ENCODE measurements at regions not wholly inside any gene's neighbourhood (a gene's known extent, or its start where the extent isn't known, plus 50 kb on each side); places are given as distances from the start of the nearest gene placed in this dataset.
A peak's percentile ranks its signal among the peaks of the same experiment; 100 is the strongest.

DNA sequence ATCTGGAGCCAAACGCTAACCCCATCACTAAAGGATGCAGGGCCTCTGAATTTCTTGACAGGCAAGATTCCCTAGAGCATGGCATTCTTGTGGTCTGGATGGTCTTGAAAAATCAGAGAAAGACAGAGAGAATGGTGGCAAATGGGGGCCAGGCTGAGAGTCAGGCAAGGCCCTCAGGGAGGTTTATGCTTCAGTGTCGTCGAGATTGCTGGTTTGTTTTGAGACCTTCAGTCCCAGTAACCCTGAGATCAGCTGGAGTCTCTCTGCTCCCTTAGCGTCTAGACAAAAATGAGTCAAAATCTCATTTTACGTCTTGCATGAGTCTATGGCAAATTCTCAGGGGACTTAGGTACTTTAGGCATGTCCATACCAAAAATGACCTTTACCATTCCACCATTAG lies 539.3 kb downstream of the SOX6 start:
- TF ChIP-seq EP300 (IDR thresholded peaks at IDR 0.05; ENCODE audit: low read depth) (no peak), POLR2A (IDR thresholded peaks at IDR 0.05) (no peak), POLR2AphosphoS5 (IDR thresholded peaks at IDR 0.05) (no peak), CTCF (IDR thresholded peaks at IDR 0.05) (no peak)
- no peaks in the 10 kb centered on the region for H3K9me3 ChIP-seq
- no peak for DNase-seq
- intact Hi-C loops (cut with DNase I; ENCODE audit: low total_unique reads) (no loop called here), in situ Hi-C loops (cut with MboI; ENCODE audit: low pct_ligation_motif_present in 1 of 4, low pct_unique_long_range_greater_than_20kb in 1 of 4, low sequenced_read_pairs in 3 of 4) (no loop called here)
- H3K4me1 ChIP-seq = peaks cover 26 to 56% (median 41%) of the 10 kb centered on the region in 4 donors
- H3K4me3 ChIP-seq = no peak overlapping the region
- peak overlapping the region in 3 of 4 donors; percentile 74 to 78 (median 78) for H3K27ac ChIP-seq
- H3K36me3 ChIP-seq = no peaks in the 10 kb centered on the region
- no peaks in the 10 kb centered on the region for H3K27me3 ChIP-seq
- 84 to 88% methylated on average over 5 of the region's 5 CpGs for WGBS, 2 donors (ENCODE audit: low coverage in 1 of 2)

DNA sequence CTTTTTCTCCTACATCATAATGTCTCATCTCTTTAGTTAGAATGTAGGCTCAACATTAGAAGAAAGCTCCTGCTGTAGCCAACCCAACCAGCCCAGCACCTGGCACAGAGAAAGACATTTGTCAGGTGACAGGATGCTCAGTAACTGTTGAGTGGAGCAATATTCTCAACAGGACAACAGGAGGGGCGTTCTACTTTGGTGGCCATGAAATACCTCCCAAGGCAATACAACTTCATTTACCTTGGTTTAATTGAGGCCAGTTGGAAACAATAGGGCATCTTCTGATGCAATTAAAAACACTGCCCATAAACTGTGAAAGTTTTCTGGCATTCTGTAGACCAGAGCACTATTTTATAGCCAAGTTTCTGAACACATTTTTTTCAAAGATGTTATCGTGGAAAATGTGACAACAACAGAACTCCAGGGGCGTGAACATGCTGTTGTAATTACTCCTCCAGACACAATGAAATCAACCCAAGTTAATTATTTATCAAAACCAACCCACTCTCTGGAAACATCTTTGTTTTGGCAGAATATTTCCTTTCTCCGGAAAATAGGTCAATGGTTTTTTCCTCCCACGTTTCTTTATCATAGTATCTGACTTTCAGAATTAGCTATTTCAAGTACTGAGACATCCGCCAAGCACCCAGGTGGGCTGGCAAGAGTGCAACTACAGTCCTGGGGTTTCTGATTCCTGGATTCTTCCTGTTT lies 538.1 kb downstream of the SOX6 start:
- Histone ChIP-seq H3K4me3 (no peak overlapping the region), H3K36me3 (no peaks in the 10 kb centered on the region), H3K9me3 (no peaks in the 10 kb centered on the region), H3K4me1 (peaks cover 26 to 56% (median 41%) of the 10 kb centered on the region in 4 donors), H3K27me3 (no peaks in the 10 kb centered on the region), H3K27ac (peak overlapping the region; percentile 67 to 78 (median 76))
- peak; percentile 41 for DNase-seq
- TF ChIP-seq EP300 (IDR thresholded peaks at IDR 0.05; ENCODE audit: low read depth) = no peak
- TF ChIP-seq POLR2AphosphoS5 (IDR thresholded peaks at IDR 0.05) = peak in 1 of 3 donors; percentile 43
- intact Hi-C loops (cut with DNase I; ENCODE audit: low total_unique reads) (no loop called here), in situ Hi-C loops (cut with MboI; ENCODE audit: low pct_ligation_motif_present in 1 of 4, low pct_unique_long_range_greater_than_20kb in 1 of 4, low sequenced_read_pairs in 3 of 4) (no loop called here)
- WGBS, 2 donors (ENCODE audit: low coverage in 1 of 2) = 21 to 44% methylated on average over 5 to 6 of the region's 6 CpGs

GRCh38 chr11:15819679-15820286 lies 536.6 kb downstream of the SOX6 start:
- 15 to 18% methylated on average over 8 of the region's 8 CpGs for WGBS, 2 donors (ENCODE audit: low coverage in 1 of 2)
- Histone ChIP-seq H3K4me1 (peaks cover 26 to 52% (median 39%) of the 10 kb centered on the region in 4 donors), H3K36me3 (no peaks in the 10 kb centered on the region), H3K9me3 (no peaks in the 10 kb centered on the region), H3K27me3 (no peaks in the 10 kb centered on the region), H3K4me3 (no peak overlapping the region), H3K27ac (peak overlapping the region in 3 of 4 donors; percentile 74 to 78 (median 78))
- in situ Hi-C loops (cut with MboI; ENCODE audit: low pct_ligation_motif_present in 1 of 4, low pct_unique_long_range_greater_than_20kb in 1 of 4, low sequenced_read_pairs in 3 of 4) = no loop called here
- intact Hi-C loops (cut with DNase I; ENCODE audit: low total_unique reads) = no loop called here
- TF ChIP-seq POLR2A (IDR thresholded peaks at IDR 0.05) = no peak
- peak in 1 of 3 donors; percentile 26 for TF ChIP-seq POLR2AphosphoS5 (IDR thresholded peaks at IDR 0.05)
- TF ChIP-seq EP300 (IDR thresholded peaks at IDR 0.05; ENCODE audit: low read depth) = no peak
- peak; percentile 84 to 88 (median 86) for TF ChIP-seq CTCF (IDR thresholded peaks at IDR 0.05)
- peak; percentile 87 for DNase-seq

DNA sequence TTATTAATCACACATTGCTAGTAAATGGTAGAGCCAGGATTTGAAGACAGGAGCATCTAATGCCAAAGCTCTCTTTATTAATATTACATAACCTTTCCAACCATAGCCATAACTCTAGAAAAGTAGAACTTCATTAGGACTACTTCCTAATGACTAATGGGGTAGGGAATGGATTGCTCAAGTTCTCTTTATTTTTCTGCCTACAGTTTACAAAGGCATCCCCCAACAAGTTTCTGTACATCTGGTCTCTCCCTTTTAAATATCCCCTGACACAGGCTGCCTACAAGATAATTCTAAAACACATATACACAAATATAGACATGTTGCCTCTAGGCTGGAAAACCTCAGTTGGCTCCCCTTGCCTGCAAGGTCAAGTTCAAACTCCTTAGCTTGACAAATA lies 534.9 kb downstream of the SOX6 start:
- no peaks in the 10 kb centered on the region for H3K9me3 ChIP-seq
- in situ Hi-C loops (cut with MboI; ENCODE audit: low pct_ligation_motif_present in 1 of 4, low pct_unique_long_range_greater_than_20kb in 1 of 4, low sequenced_read_pairs in 3 of 4) = no loop called here
- H3K27me3 ChIP-seq = no peaks in the 10 kb centered on the region
- intact Hi-C loops (cut with DNase I; ENCODE audit: low total_unique reads) = no loop called here
- H3K36me3 ChIP-seq = no peaks in the 10 kb centered on the region
- no peak for TF ChIP-seq EP300 (IDR thresholded peaks at IDR 0.05; ENCODE audit: low read depth)
- TF ChIP-seq CTCF (IDR thresholded peaks at IDR 0.05) = no peak
- no peak for TF ChIP-seq POLR2A (IDR thresholded peaks at IDR 0.05)
- no peak for TF ChIP-seq POLR2AphosphoS5 (IDR thresholded peaks at IDR 0.05)
- DNase-seq = no peak
- H3K4me3 ChIP-seq = no peak overlapping the region
- H3K27ac ChIP-seq = no peak overlapping the region
- peaks cover 21 to 35% (median 25%) of the 10 kb centered on the region in 4 donors for H3K4me1 ChIP-seq
